Adrenal gland (tissue), 9 donors: ENCODE measurements at regions not wholly inside any gene's neighbourhood (a gene's known extent, or its start where the extent isn't known, plus 50 kb on each side); places are given as distances from the start of the nearest gene placed in this dataset.

ENCODE experiments used
- DNase-seq, 7 donors: peaks; one replicate each; pipeline ENCODE4 v3.0.0-alpha.2; 2019 to 2020
- H3K27ac ChIP-seq, 5 donors: fragments of 200-600 bp; sonication (generic) in 4 of 5; 1 replicate in 3 of 5; 2 replicates in 2 of 5; pipeline versions ENCODE4 v1.5.1 to v1.8.0; 2016 to 2020; ENCODE audit warnings: mild to moderate bottlenecking in 1 of 5
- H3K27me3 ChIP-seq: fragments of 200-600 bp; 2 replicates; pipeline ENCODE4 v1.8.0; 2021
- H3K36me3 ChIP-seq, 2 donors: fragments of 200-600 bp; replicated peaks in 1 of 2; 1 replicate in 1 of 2; 2 replicates in 1 of 2; pipeline versions ENCODE4 v1.5.1 to v1.8.0; 2018 to 2022
- H3K4me1 ChIP-seq, 2 donors: fragments of 200-600 bp; replicated peaks in 1 of 2; 1 replicate in 1 of 2; 2 replicates in 1 of 2; pipeline versions ENCODE4 v1.5.1 to v1.8.0; 2018 to 2021
- H3K4me3 ChIP-seq, 4 donors: fragments of 200-600 bp; sonication (generic) in 3 of 4; one replicate each; pipeline ENCODE4 v1.5.1; 2016 to 2018
- H3K9me3 ChIP-seq, 3 donors: fragments of 200-600 bp; sonication (generic) in 1 of 3; replicated peaks in 1 of 3; 1 replicate in 2 of 3; 2 replicates in 1 of 3; pipeline versions ENCODE4 v1.5.1 to v1.8.0; 2016 to 2021
- POLR2A ChIP-seq, 2 donors: fragments of 450-650 bp; IDR thresholded peaks; one replicate each; pipeline ENCODE4 v1.6.1; 2017; ENCODE audit warnings: antibody characterized with exemption in 2 of 2, mild to moderate bottlenecking in 2 of 2, moderate library complexity in 1 of 2
- WGBS, 4 donors: extraction: QIAGEN DNeasy Blood & Tissue Kit in 2 of 4; methylation state at CpG; one replicate each; pipeline versions ENCODE4 v1.1.5 to v1.1.7; 2013 to 2017; 5-methylcytosine and 5-hydroxymethylcytosine counted together
- intact Hi-C, 2 donors: fragments of 100-400 bp; cut with DNase I; formaldehyde crosslinking; loops; one replicate each; pipeline versions ENCODE4 v1.14.1 to v1.15.0; 2022 to 2023
- TF ChIP-seq, protein P1 (sequence below), 6 experiments: fragments of 450-650 bp in 4 of 6; fragments of 200-600 bp in 2 of 6; sonication (generic) in 1 of 6; IDR thresholded peaks; 1 replicate in 5 of 6; 2 replicates in 1 of 6; pipeline versions ENCODE4 v1.5.1 to v1.8.0; 2016 to 2021; ENCODE audit warnings: antibody characterized with exemption in 6 of 6, mild to moderate bottlenecking in 2 of 6, moderate library complexity in 1 of 6
- donor health status: healthy with polysubstance abuse.
- donor health status: Bipolar disorder and iron deficiency.
- donor health status: DM: yes; HTN: yes; CAD: no.
- donor health status: DM: no; HTN: no; CAD: no.
- donor health status: DM: no; HTN: no; CAD: no.

- 80 to 90% (median 87%) methylated on average over 3 of the region's 3 CpGs for WGBS, 4 donors
- H3K9me3 ChIP-seq, result no peaks in the 10 kb centered on the region
- H3K4me3 ChIP-seq, result no peak overlapping the region
- H3K27ac ChIP-seq, result no peak overlapping the region
- DNase-seq, result no peak
- no peaks in the 10 kb centered on the region for H3K27me3 ChIP-seq
- no peaks in the 10 kb centered on the region for H3K4me1 ChIP-seq
- H3K36me3 ChIP-seq, result no peaks in the 10 kb centered on the region
- intact Hi-C loops, result no loop called here
- no peak for TF ChIP-seq POLR2A (IDR thresholded peaks at IDR 0.05)
- TF ChIP-seq, protein P1, sequence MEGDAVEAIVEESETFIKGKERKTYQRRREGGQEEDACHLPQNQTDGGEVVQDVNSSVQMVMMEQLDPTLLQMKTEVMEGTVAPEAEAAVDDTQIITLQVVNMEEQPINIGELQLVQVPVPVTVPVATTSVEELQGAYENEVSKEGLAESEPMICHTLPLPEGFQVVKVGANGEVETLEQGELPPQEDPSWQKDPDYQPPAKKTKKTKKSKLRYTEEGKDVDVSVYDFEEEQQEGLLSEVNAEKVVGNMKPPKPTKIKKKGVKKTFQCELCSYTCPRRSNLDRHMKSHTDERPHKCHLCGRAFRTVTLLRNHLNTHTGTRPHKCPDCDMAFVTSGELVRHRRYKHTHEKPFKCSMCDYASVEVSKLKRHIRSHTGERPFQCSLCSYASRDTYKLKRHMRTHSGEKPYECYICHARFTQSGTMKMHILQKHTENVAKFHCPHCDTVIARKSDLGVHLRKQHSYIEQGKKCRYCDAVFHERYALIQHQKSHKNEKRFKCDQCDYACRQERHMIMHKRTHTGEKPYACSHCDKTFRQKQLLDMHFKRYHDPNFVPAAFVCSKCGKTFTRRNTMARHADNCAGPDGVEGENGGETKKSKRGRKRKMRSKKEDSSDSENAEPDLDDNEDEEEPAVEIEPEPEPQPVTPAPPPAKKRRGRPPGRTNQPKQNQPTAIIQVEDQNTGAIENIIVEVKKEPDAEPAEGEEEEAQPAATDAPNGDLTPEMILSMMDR (IDR thresholded peaks at IDR 0.05), result no peak
Measured at GRCh38 chr1:199875337-199875736, 152.2 kb upstream of the NR5A2 start.

DNA sequence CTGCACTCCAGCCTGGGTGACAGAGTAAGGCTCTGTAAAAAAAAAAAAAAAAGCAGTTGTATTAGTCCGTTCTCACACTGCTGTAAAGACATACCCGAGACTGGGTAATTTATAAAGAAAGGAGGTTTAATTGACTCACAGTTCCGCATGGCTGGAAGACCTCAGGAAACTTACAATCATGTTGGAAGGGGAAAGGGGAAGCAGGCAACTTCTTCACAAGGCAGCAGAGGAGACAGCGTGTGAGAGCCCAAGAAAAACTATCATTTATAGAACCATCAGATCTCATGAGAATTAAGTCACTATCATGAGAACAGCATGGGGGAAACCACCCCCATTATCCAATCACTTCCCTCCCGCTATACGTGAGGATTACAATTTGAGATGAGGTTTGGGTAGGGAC is 151.7 kb upstream of the NR5A2 start:
- Histone ChIP-seq H3K4me3 (no peak overlapping the region), H3K4me1 (no peaks in the 10 kb centered on the region), H3K27me3 (no peaks in the 10 kb centered on the region), H3K9me3 (no peaks in the 10 kb centered on the region), H3K27ac (no peak overlapping the region), H3K36me3 (no peaks in the 10 kb centered on the region)
- 74 to 84% (median 75%) methylated on average over 6 of the region's 6 CpGs for WGBS, 4 donors
- DNase-seq, result no peak
- TF ChIP-seq, protein P1 (IDR thresholded peaks at IDR 0.05), result no peak
- no peak for TF ChIP-seq POLR2A (IDR thresholded peaks at IDR 0.05)
- intact Hi-C loops, result no loop called here

- 75 to 85% (median 80%) methylated on average over 7 of the region's 7 CpGs for WGBS, 4 donors
- intact Hi-C loops, result no loop called here
- TF ChIP-seq, protein P1 (IDR thresholded peaks at IDR 0.05), result no peak
- no peak for TF ChIP-seq POLR2A (IDR thresholded peaks at IDR 0.05)
- H3K9me3 ChIP-seq, result no peaks in the 10 kb centered on the region
- no peaks in the 10 kb centered on the region for H3K4me1 ChIP-seq
- H3K27ac ChIP-seq, result no peak overlapping the region
- H3K36me3 ChIP-seq, result no peaks in the 10 kb centered on the region
- H3K4me3 ChIP-seq, result no peak overlapping the region
- H3K27me3 ChIP-seq, result no peaks in the 10 kb centered on the region
- DNase-seq, result no peak
Measured at GRCh38 chr1:199877526-199878384, 149.8 kb upstream of the NR5A2 start.

GRCh38 chr1:199878823-199879222 is 148.7 kb upstream of the NR5A2 start:
- Histone ChIP-seq H3K27ac (no peak overlapping the region), H3K4me1 (no peaks in the 10 kb centered on the region), H3K9me3 (no peaks in the 10 kb centered on the region), H3K4me3 (no peak overlapping the region), H3K36me3 (no peaks in the 10 kb centered on the region), H3K27me3 (no peaks in the 10 kb centered on the region)
- intact Hi-C loops, result no loop called here
- no peak for DNase-seq
- 61 to 75% (median 65%) methylated on average over 4 of the region's 4 CpGs for WGBS, 4 donors
- TF ChIP-seq, protein P1 (IDR thresholded peaks at IDR 0.05), result no peak
- no peak for TF ChIP-seq POLR2A (IDR thresholded peaks at IDR 0.05)
